Skeletal muscle tissue (tissue), 3 donors: ENCODE measurements at regions not wholly inside any gene's neighbourhood (a gene's known extent, or its start where the extent isn't known, plus 50 kb on each side); places are given as distances from the start of the nearest gene placed in this dataset.

Source experiments
- H3K27ac ChIP-seq: one replicate; pipeline ENCODE4 v1.7.0; 2013; ENCODE audit warnings: mild to moderate bottlenecking, low read depth, low read length, inconsistent platforms
- H3K27me3 ChIP-seq, 3 donors: one replicate each; pipeline ENCODE4 v1.7.0; 2013; ENCODE audit warnings: low read length in 3 of 3; ENCODE audit not compliant: control insufficient read depth in 3 of 3, insufficient read depth in 3 of 3
- H3K36me3 ChIP-seq, 3 donors: one replicate each; pipeline ENCODE4 v1.7.0; 2013; ENCODE audit warnings: low read length in 3 of 3; ENCODE audit not compliant: control insufficient read depth in 3 of 3, insufficient read depth in 3 of 3
- H3K4me1 ChIP-seq, 3 donors: one replicate each; pipeline ENCODE4 v1.7.0; 2013; ENCODE audit warnings: low read length in 3 of 3, mild to moderate bottlenecking in 3 of 3; ENCODE audit not compliant: control insufficient read depth in 3 of 3, insufficient read depth in 3 of 3
- H3K4me3 ChIP-seq, 3 donors: one replicate each; pipeline ENCODE4 v1.7.0; 2013; ENCODE audit warnings: low read length in 3 of 3
- H3K9ac ChIP-seq, 3 donors: one replicate each; pipeline ENCODE4 v1.7.0; 2013; ENCODE audit warnings: low read length in 3 of 3, mild to moderate bottlenecking in 3 of 3, moderate library complexity in 2 of 3, low read depth in 1 of 3
- H3K9me3 ChIP-seq, 3 donors: one replicate each; pipeline ENCODE4 v1.7.0; 2013; ENCODE audit warnings: low read length in 3 of 3; ENCODE audit not compliant: control insufficient read depth in 3 of 3
- donor health status: Osteomylitis.

DNA sequence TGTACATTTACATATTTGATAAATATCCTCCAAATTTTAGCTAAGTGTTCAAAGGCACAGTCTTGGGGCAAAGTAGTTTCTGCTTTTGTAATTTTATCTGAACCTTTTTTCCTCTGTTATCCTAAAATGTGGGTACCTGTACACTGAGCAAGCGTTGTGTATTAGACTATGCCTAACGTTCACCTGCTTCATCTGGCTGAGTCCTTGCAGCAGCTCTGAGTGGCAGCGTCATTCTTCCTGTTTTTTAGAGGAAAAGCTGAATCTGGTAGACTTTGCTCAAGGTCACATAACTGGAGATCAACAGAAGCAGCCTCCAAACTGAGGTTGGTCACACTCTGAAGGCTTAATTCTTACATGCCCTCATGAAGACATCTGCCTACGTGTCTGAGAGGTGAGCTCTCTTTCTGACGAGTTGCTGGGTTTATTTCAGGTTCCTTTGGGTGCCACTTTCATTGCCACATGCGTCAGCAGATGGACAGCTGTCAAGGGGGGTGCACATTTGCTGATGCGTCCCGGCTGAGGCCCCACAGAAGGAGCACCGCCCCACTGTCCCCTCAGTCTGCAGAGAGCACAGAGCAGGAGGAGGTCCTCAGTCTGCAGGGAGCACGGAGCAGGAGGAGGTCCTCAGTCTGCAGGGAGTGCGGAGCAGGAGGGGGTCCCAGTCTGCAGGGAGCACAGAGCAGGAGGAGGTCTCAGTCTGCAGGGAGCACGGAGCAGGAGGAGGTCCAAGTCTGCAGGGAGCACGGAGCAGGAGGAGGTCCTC is 406.5 kb upstream of the SHH start:
- Histone ChIP-seq H3K9me3 (peaks cover 0 to 2% (median 0%) of the 10 kb centered on the region in 3 donors), H3K36me3 (no peaks in the 10 kb centered on the region), H3K4me1 (no peaks in the 10 kb centered on the region), H3K27ac (no peak overlapping the region), H3K4me3 (no peak overlapping the region), H3K9ac (no peak overlapping the region), H3K27me3 (peaks cover 0 to 4% (median 0%) of the 10 kb centered on the region in 3 donors)

- Histone ChIP-seq H3K9me3 (peaks cover 0 to under 1% (median 0%) of the 10 kb centered on the region in 3 donors), H3K4me1 (no peaks in the 10 kb centered on the region), H3K27me3 (peaks cover 0 to 4% (median 0%) of the 10 kb centered on the region in 3 donors), H3K4me3 (no peak overlapping the region), H3K36me3 (no peaks in the 10 kb centered on the region), H3K27ac (no peak overlapping the region), H3K9ac (no peak overlapping the region)
These were observed 405.5 kb upstream of the SHH start for GRCh38 chr7:156217803-156218202.

GRCh38 chr7:156209087-156209486 is 396.8 kb upstream of the SHH start:
- H3K4me3 ChIP-seq: no peak overlapping the region
- H3K27me3 ChIP-seq: no peaks in the 10 kb centered on the region
- no peaks in the 10 kb centered on the region for H3K36me3 ChIP-seq
- peaks cover 0 to 2% (median 0%) of the 10 kb centered on the region in 3 donors for H3K9me3 ChIP-seq
- H3K27ac ChIP-seq: no peak overlapping the region
- no peak overlapping the region for H3K9ac ChIP-seq
- no peaks in the 10 kb centered on the region for H3K4me1 ChIP-seq

GRCh38 chr7:156207306-156207705 is 395.0 kb upstream of the SHH start:
- Histone ChIP-seq H3K27ac (no peak overlapping the region), H3K9ac (no peak overlapping the region), H3K27me3 (no peaks in the 10 kb centered on the region), H3K4me1 (no peaks in the 10 kb centered on the region), H3K4me3 (no peak overlapping the region), H3K9me3 (peaks cover 0 to 2% (median 0%) of the 10 kb centered on the region in 3 donors), H3K36me3 (no peaks in the 10 kb centered on the region)

- no peaks in the 10 kb centered on the region for H3K4me1 ChIP-seq
- no peak overlapping the region for H3K9ac ChIP-seq
- H3K27ac ChIP-seq: no peak overlapping the region
- no peaks in the 10 kb centered on the region for H3K27me3 ChIP-seq
- H3K4me3 ChIP-seq: no peak overlapping the region
- H3K9me3 ChIP-seq: peaks cover 0 to 2% (median 0%) of the 10 kb centered on the region in 3 donors
- H3K36me3 ChIP-seq: no peaks in the 10 kb centered on the region
These were observed 393.9 kb upstream of the SHH start for GRCh38 chr7:156206174-156206573.

DNA sequence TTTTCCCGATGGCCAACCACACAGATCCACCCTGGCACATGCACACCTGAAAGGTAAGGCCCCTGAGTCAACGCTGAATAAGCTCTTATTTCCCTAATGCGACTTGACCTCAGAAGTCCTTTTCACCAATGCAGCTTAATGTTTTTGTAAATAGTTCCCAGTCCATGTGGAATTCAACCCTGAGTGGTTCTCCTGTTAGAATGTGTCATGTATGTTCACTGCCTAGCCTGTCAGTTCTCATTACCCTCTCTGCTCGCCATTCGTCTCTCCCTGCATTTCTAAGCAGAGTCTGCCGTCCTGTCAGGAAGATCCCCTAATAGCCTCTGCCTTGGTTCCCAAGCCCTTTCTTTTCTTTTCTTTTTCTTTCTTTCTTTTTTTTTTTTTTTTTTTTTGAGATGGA is 392.6 kb upstream of the SHH start:
- Histone ChIP-seq H3K27me3 (no peaks in the 10 kb centered on the region), H3K9me3 (peaks cover 0 to 2% (median 0%) of the 10 kb centered on the region in 3 donors), H3K9ac (no peak overlapping the region), H3K27ac (no peak overlapping the region), H3K4me3 (no peak overlapping the region), H3K4me1 (no peaks in the 10 kb centered on the region), H3K36me3 (no peaks in the 10 kb centered on the region)

GRCh38 chr7:156203923-156204322 is 391.7 kb upstream of the SHH start:
- no peaks in the 10 kb centered on the region for H3K36me3 ChIP-seq
- H3K4me3 ChIP-seq: no peak overlapping the region
- no peaks in the 10 kb centered on the region for H3K27me3 ChIP-seq

DNA sequence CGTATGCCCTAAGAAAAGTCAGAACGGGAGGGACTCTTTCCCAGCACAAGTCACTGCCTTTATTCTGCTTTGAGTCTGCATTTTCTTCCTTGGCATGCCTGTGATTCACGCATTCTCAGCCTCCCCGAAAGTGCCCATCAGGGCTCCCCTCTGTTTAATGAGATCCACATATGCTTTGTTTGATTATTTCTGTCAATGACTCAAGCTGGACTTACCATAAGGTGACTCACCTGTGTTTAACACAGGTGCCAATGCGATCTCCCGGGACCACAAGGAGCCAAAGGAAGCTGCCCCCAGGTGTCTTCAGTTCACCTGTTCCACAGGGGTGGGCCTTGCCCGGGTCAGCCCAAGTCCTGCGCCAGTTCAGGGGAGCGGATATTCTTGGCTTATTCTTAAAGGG is 386.0 kb upstream of the SHH start:
- Histone ChIP-seq H3K9me3 (no peaks in the 10 kb centered on the region), H3K27ac (no peak overlapping the region), H3K36me3 (no peaks in the 10 kb centered on the region), H3K9ac (no peak overlapping the region), H3K27me3 (peaks cover 0 to 5% (median 4%) of the 10 kb centered on the region in 3 donors), H3K4me1 (no peaks in the 10 kb centered on the region), H3K4me3 (no peak overlapping the region)

More at GRCh38 chr7:156203923-156204322, 391.7 kb upstream of the SHH start:
- no peak overlapping the region for H3K27ac ChIP-seq
- H3K9me3 ChIP-seq: peaks cover 0 to 2% (median 0%) of the 10 kb centered on the region in 3 donors
- H3K4me1 ChIP-seq: no peaks in the 10 kb centered on the region
- no peak overlapping the region for H3K9ac ChIP-seq

GRCh38 chr7:156196649-156197048 is 384.4 kb upstream of the SHH start:
- H3K4me3 ChIP-seq: no peak overlapping the region
- H3K9me3 ChIP-seq: no peaks in the 10 kb centered on the region
- no peaks in the 10 kb centered on the region for H3K4me1 ChIP-seq
- H3K27me3 ChIP-seq: peaks cover 0 to 5% (median 4%) of the 10 kb centered on the region in 3 donors
- no peak overlapping the region for H3K9ac ChIP-seq
- no peaks in the 10 kb centered on the region for H3K36me3 ChIP-seq
- H3K27ac ChIP-seq: no peak overlapping the region

DNA sequence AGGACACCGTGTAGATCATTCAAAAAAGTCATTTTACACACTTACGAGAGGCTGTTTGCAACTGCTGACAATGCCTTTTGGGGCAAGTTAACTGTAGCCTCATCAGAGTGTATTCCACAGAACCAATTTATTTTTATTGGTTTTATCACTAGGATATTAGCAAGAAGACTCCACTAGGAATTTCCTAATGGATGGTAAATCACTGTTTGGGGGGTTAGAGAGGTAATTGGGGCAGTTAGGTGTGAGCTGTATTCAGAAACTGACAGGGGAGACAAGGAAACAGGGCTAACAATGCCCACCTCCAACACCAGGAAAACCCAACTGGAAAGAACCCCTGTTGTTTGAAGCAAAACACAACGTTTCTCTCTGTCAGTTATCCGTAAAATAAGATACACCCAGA is 383.0 kb upstream of the SHH start:
- Histone ChIP-seq H3K27ac (no peak overlapping the region), H3K9ac (no peak overlapping the region), H3K9me3 (no peaks in the 10 kb centered on the region), H3K27me3 (peaks cover 0 to 5% (median 4%) of the 10 kb centered on the region in 3 donors), H3K4me1 (no peaks in the 10 kb centered on the region), H3K4me3 (no peak overlapping the region), H3K36me3 (no peaks in the 10 kb centered on the region)
